ENCODE measurements at regions not wholly inside any gene's neighbourhood (a gene's known extent, or its start where the extent isn't known, plus 50 kb on each side); places are given as distances from the start of the nearest gene placed in this dataset.

- no peak overlapping the region for H3K4me2 ChIP-seq (ENCODE audit: control insufficient read depth, extremely low read depth, insufficient read depth, low read depth, low read length)
- DNase-seq (ENCODE audit: low read depth, low spot score) (no peak), FAIRE-seq (no peak)
- no peak overlapping the region for H3K27ac ChIP-seq (ENCODE audit: control insufficient read depth, insufficient read depth, low read length)
- no peak overlapping the region for H3K4me3 ChIP-seq (ENCODE audit: control insufficient read depth in 2 of 3, extremely low read depth in 1 of 3, insufficient read depth in 2 of 3, low read depth in 1 of 3, low read length in 3 of 3)
- no peaks in the 10 kb centered on the region for H4K20me1 ChIP-seq (ENCODE audit: control insufficient read depth, extremely low read depth, insufficient read depth, low read length)
- H3K36me3 ChIP-seq (ENCODE audit: control insufficient read depth in 2 of 2, extremely low read depth in 1 of 2, insufficient read depth in 2 of 2, low read length in 2 of 2), result no peaks in the 10 kb centered on the region
- TF ChIP-seq EZH2 (IDR thresholded peaks at IDR 0.05; ENCODE audit: low read length), result no peak
- TF ChIP-seq CTCF (optimal IDR thresholded peaks at IDR 0.05 in 1 of 3, IDR thresholded peaks at IDR 0.05 in 1 of 3, conservative IDR thresholded peaks at IDR 0.05 in 1 of 3; ENCODE audit: extremely low read depth in 1 of 3, insufficient read depth in 2 of 3, low read length in 3 of 3), result no peak
- no peak overlapping the region for H2AFZ ChIP-seq (ENCODE audit: control insufficient read depth, low read length)
- no peaks in the 10 kb centered on the region for H3K79me2 ChIP-seq (ENCODE audit: control insufficient read depth, insufficient read depth, low read length)
- H3K27me3 ChIP-seq (ENCODE audit: control insufficient read depth, extremely low read depth, insufficient read depth, low read length), result no peaks in the 10 kb centered on the region
- no peaks in the 10 kb centered on the region for H3K9me3 ChIP-seq (ENCODE audit: control insufficient read depth, low read depth, low read length)
- no peaks in the 10 kb centered on the region for H3K4me1 ChIP-seq (ENCODE audit: control insufficient read depth, extremely low read depth, insufficient read depth, low read length)
- no peaks in the 10 kb centered on the region for H3K9me1 ChIP-seq (ENCODE audit: control insufficient read depth, extremely low read depth, insufficient read depth, low read length)
- dilution Hi-C loops (cut with MboI; ENCODE audit: extremely low pct_ligation_motif_present, low sequenced_read_pairs), result no loop called here
- no peak overlapping the region for H3K9ac ChIP-seq (ENCODE audit: control insufficient read depth, extremely low read depth, insufficient read depth, low read length)
These were observed 130.7 kb upstream of the CPNE8 start for GRCh38 chr12:39036105-39036504.

GRCh38 chr12:39033782-39034181 is 128.4 kb upstream of the CPNE8 start:
- Histone ChIP-seq H3K27me3 (ENCODE audit: control insufficient read depth, extremely low read depth, insufficient read depth, low read length) (no peaks in the 10 kb centered on the region), H3K27ac (ENCODE audit: control insufficient read depth, insufficient read depth, low read length) (no peak overlapping the region), H3K9ac (ENCODE audit: control insufficient read depth, extremely low read depth, insufficient read depth, low read length) (no peak overlapping the region), H4K20me1 (ENCODE audit: control insufficient read depth, extremely low read depth, insufficient read depth, low read length) (no peaks in the 10 kb centered on the region), H3K9me1 (ENCODE audit: control insufficient read depth, extremely low read depth, insufficient read depth, low read length) (no peaks in the 10 kb centered on the region), H3K4me2 (ENCODE audit: control insufficient read depth, extremely low read depth, insufficient read depth, low read depth, low read length) (no peak overlapping the region), H3K4me1 (ENCODE audit: control insufficient read depth, extremely low read depth, insufficient read depth, low read length) (no peaks in the 10 kb centered on the region), H3K36me3 (ENCODE audit: control insufficient read depth in 2 of 2, extremely low read depth in 1 of 2, insufficient read depth in 2 of 2, low read length in 2 of 2) (no peaks in the 10 kb centered on the region), H3K9me3 (ENCODE audit: control insufficient read depth, low read depth, low read length) (no peaks in the 10 kb centered on the region), H3K79me2 (ENCODE audit: control insufficient read depth, insufficient read depth, low read length) (no peaks in the 10 kb centered on the region), H3K4me3 (ENCODE audit: control insufficient read depth in 2 of 3, extremely low read depth in 1 of 3, insufficient read depth in 2 of 3, low read depth in 1 of 3, low read length in 3 of 3) (no peak overlapping the region), H2AFZ (ENCODE audit: control insufficient read depth, low read length) (no peak overlapping the region)
- DNase-seq (ENCODE audit: low read depth, low spot score), result no peak
- dilution Hi-C loops (cut with MboI; ENCODE audit: extremely low pct_ligation_motif_present, low sequenced_read_pairs), result no loop called here
- no peak for FAIRE-seq
- no peak for TF ChIP-seq CTCF (optimal IDR thresholded peaks at IDR 0.05 in 1 of 3, IDR thresholded peaks at IDR 0.05 in 1 of 3, conservative IDR thresholded peaks at IDR 0.05 in 1 of 3; ENCODE audit: extremely low read depth in 1 of 3, insufficient read depth in 2 of 3, low read length in 3 of 3)
- TF ChIP-seq EZH2 (IDR thresholded peaks at IDR 0.05; ENCODE audit: low read length), result no peak

Measured in keratinocyte (primary cell).